ENCODE measurements at regions not wholly inside any gene's neighbourhood (a gene's known extent, or its start where the extent isn't known, plus 50 kb on each side); places are given as distances from the start of the nearest gene placed in this dataset.

GRCh38 chr1:62370594-62370993 lies 51.4 kb upstream of the KANK4 start:
- Mint-ChIP-seq H3K36me3 (ENCODE audit: low read depth) (peaks cover 5% of the 10 kb centered on the region; the same call in 2 of the 3 replicates), H3K4me3 (no peak overlapping the region), H3K4me1 (no peaks in the 10 kb centered on the region; the same call in 2 of the 3 replicates), H3K27ac (no peak overlapping the region), H3K27me3 (ENCODE audit: insufficient read depth, low read depth, poor library complexity) (no peaks in the 10 kb centered on the region), H3K9me3 (peaks cover 8% of the 10 kb centered on the region; the same call in 2 of the 3 replicates)
- ATAC-seq (no peak), DNase-seq (ENCODE audit: low spot score) (no peak)
- Histone ChIP-seq H4K20me1 (replicated peaks; ENCODE audit: insufficient read depth) (no peaks in the 10 kb centered on the region), H3K4me2 (no peak overlapping the region), H3F3A (replicated peaks; ENCODE audit: low read depth) (no peaks in the 10 kb centered on the region), H3K79me2 (replicated peaks; ENCODE audit: insufficient read depth) (no peaks in the 10 kb centered on the region), H2AFZ (no peak overlapping the region; the same call in 1 of the 2 replicates), H3K4me3 (no peak overlapping the region), H3K27ac (ENCODE audit: low read depth) (no peak overlapping the region), H3K27me3 (ENCODE audit: insufficient read depth) (no peaks in the 10 kb centered on the region), H3K9me2 (ENCODE audit: insufficient read depth) (peaks cover 3% of the 10 kb centered on the region; the same call in 1 of the 2 replicates), H3K4me1 (ENCODE audit: insufficient read depth) (no peaks in the 10 kb centered on the region), H3K36me3 (ENCODE audit: insufficient read depth) (no peaks in the 10 kb centered on the region)
- no peak for TF ChIP-seq ZNF114 (CRISPR knock-in tag; IDR thresholded peaks at IDR 0.05)
- no peak for TF ChIP-seq STAT1 (IDR thresholded peaks at IDR 0.05; ENCODE audit: unreplicated experiment)
- no peak for TF ChIP-seq POLR2AphosphoS5 (IDR thresholded peaks at IDR 0.05; ENCODE audit: low read depth)
- no peak for TF ChIP-seq ZNF331 (CRISPR knock-in tag; IDR thresholded peaks at IDR 0.05; ENCODE audit: low read depth)

GRCh38 chr1:62371375-62371774 lies 52.1 kb upstream of the KANK4 start:
- no peaks in the 10 kb centered on the region for H4K20me1 ChIP-seq (replicated peaks; ENCODE audit: insufficient read depth)
- H3K9me3 Mint-ChIP-seq: peaks cover 5% of the 10 kb centered on the region; the same call in 2 of the 3 replicates
- TF ChIP-seq EZH2phosphoT487 (IDR thresholded peaks at IDR 0.05; ENCODE audit: unreplicated experiment): no peak
- TF ChIP-seq ZNF114 (CRISPR knock-in tag; IDR thresholded peaks at IDR 0.05): no peak
- TF ChIP-seq REST (IDR thresholded peaks at IDR 0.05; ENCODE audit: unreplicated experiment): no peak
- TF ChIP-seq ZNF331 (CRISPR knock-in tag; IDR thresholded peaks at IDR 0.05; ENCODE audit: low read depth): no peak
- no peak for TF ChIP-seq CTCF (conservative IDR thresholded peaks at IDR 0.05; ENCODE audit: low read depth in 2 of 2)
- TF ChIP-seq ETS1 (IDR thresholded peaks at IDR 0.05): no peak
- TF ChIP-seq JUNB (IDR thresholded peaks at IDR 0.05; ENCODE audit: unreplicated experiment): no peak
- no peak for TF ChIP-seq EZH2 (IDR thresholded peaks at IDR 0.05; ENCODE audit: low read depth, unreplicated experiment)
- TF ChIP-seq NANOG (IDR thresholded peaks at IDR 0.05; ENCODE audit: borderline replicate concordance): no peak
- no peak for TF ChIP-seq STAT1 (IDR thresholded peaks at IDR 0.05; ENCODE audit: unreplicated experiment)
- TF ChIP-seq CREB1 (CRISPR knock-in tag; IDR thresholded peaks at IDR 0.05; ENCODE audit: low read depth): no peak
- TF ChIP-seq POLR2AphosphoS5 (IDR thresholded peaks at IDR 0.05; ENCODE audit: low read depth): no peak

More at GRCh38 chr1:62371375-62371774, 52.1 kb upstream of the KANK4 start:
- ATAC-seq (no peak), DNase-seq (ENCODE audit: low spot score) (no peak)
- peak overlapping the region; percentile 2; the same call in 1 of the 2 replicates for H2AFZ ChIP-seq
- H3K27ac ChIP-seq (ENCODE audit: low read depth): no peak overlapping the region
- no peaks in the 10 kb centered on the region for H3K27me3 Mint-ChIP-seq (ENCODE audit: insufficient read depth, low read depth, poor library complexity)
- no peak overlapping the region for H3K4me3 Mint-ChIP-seq
- H3K27me3 ChIP-seq (ENCODE audit: insufficient read depth): no peaks in the 10 kb centered on the region
- no peak overlapping the region for H3K4me2 ChIP-seq
- no peak overlapping the region for H3K4me3 ChIP-seq
- H3K36me3 ChIP-seq (ENCODE audit: insufficient read depth): no peaks in the 10 kb centered on the region
- peaks cover 3% of the 10 kb centered on the region; the same call in 1 of the 2 replicates for H3K9me2 ChIP-seq (ENCODE audit: insufficient read depth)
- peaks cover 5% of the 10 kb centered on the region; the same call in 2 of the 3 replicates for H3K36me3 Mint-ChIP-seq (ENCODE audit: low read depth)
- H3K27ac Mint-ChIP-seq: no peak overlapping the region
- H3K4me1 ChIP-seq (ENCODE audit: insufficient read depth): no peaks in the 10 kb centered on the region
- H3K79me2 ChIP-seq (replicated peaks; ENCODE audit: insufficient read depth): no peaks in the 10 kb centered on the region
- H3F3A ChIP-seq (replicated peaks; ENCODE audit: low read depth): no peaks in the 10 kb centered on the region
- no peaks in the 10 kb centered on the region; the same call in 2 of the 3 replicates for H3K4me1 Mint-ChIP-seq
